ENCODE measurements at regions not wholly inside any gene's neighbourhood (a gene's known extent, or its start where the extent isn't known, plus 50 kb on each side); places are given as distances from the start of the nearest gene placed in this dataset.
"Not testable (repeated sequence)": the region's sequence is repeated elsewhere in the genome, so short reads cannot be mapped to it uniquely, and the experiment has no call there.

GRCh38 chrX:52284865-52285264 is 84.0 kb upstream of the XAGE2 start:
- no peak overlapping the region for H3K9ac ChIP-seq (ENCODE audit: low read depth in 1 of 2, low read length in 2 of 2)
- H3K36me3 ChIP-seq (ENCODE audit: control insufficient read depth in 2 of 2, insufficient read depth in 2 of 2, low read length in 2 of 2) = no peaks in the 10 kb centered on the region
- H3K9me3 ChIP-seq (ENCODE audit: control insufficient read depth in 2 of 2, low read length in 2 of 2) = peaks cover 7 to 9% of the 10 kb centered on the region in 2 donors
- no peak overlapping the region for H3K27ac ChIP-seq (ENCODE audit: low read depth in 2 of 2, low read length in 2 of 2)
- H3K4me3 ChIP-seq (ENCODE audit: low read length in 2 of 2) = no peak overlapping the region
- no peaks in the 10 kb centered on the region for H3K4me1 ChIP-seq (ENCODE audit: control insufficient read depth in 2 of 2, insufficient read depth in 2 of 2, low read length in 2 of 2)
- peaks cover 0 to 5% of the 10 kb centered on the region in 2 donors for H3K27me3 ChIP-seq (ENCODE audit: control insufficient read depth in 2 of 2, insufficient read depth in 2 of 2, low read length in 2 of 2)

GRCh38 chrX:52298968-52299367 is 69.9 kb upstream of the XAGE2 start:
- not testable (repeated sequence) for H3K9ac ChIP-seq (ENCODE audit: low read depth in 1 of 2, low read length in 2 of 2); H3K4me3 ChIP-seq (ENCODE audit: low read length in 2 of 2); H3K4me1 ChIP-seq (ENCODE audit: control insufficient read depth in 2 of 2, insufficient read depth in 2 of 2, low read length in 2 of 2); H3K9me3 ChIP-seq (ENCODE audit: control insufficient read depth in 2 of 2, low read length in 2 of 2); H3K36me3 ChIP-seq (ENCODE audit: control insufficient read depth in 2 of 2, insufficient read depth in 2 of 2, low read length in 2 of 2); H3K27ac ChIP-seq (ENCODE audit: low read depth in 2 of 2, low read length in 2 of 2); H3K27me3 ChIP-seq (ENCODE audit: control insufficient read depth in 2 of 2, insufficient read depth in 2 of 2, low read length in 2 of 2)

- H3K4me1 ChIP-seq (ENCODE audit: control insufficient read depth in 2 of 2, insufficient read depth in 2 of 2, low read length in 2 of 2); H3K27ac ChIP-seq (ENCODE audit: low read depth in 2 of 2, low read length in 2 of 2); H3K4me3 ChIP-seq (ENCODE audit: low read length in 2 of 2); H3K9me3 ChIP-seq (ENCODE audit: control insufficient read depth in 2 of 2, low read length in 2 of 2); H3K27me3 ChIP-seq (ENCODE audit: control insufficient read depth in 2 of 2, insufficient read depth in 2 of 2, low read length in 2 of 2); H3K36me3 ChIP-seq (ENCODE audit: control insufficient read depth in 2 of 2, insufficient read depth in 2 of 2, low read length in 2 of 2); H3K9ac ChIP-seq (ENCODE audit: low read depth in 1 of 2, low read length in 2 of 2): not testable (repeated sequence)
These were observed 60.3 kb upstream of the XAGE2 start for GRCh38 chrX:52308532-52308931.

Data from mucosa of rectum (tissue), 2 donors.